Left renal pelvis (tissue), 4 donors: ENCODE measurements at regions not wholly inside any gene's neighbourhood (a gene's known extent, or its start where the extent isn't known, plus 50 kb on each side); places are given as distances from the start of the nearest gene placed in this dataset.

ENCODE experiments used
- DNase-seq, 4 donors: peaks; one replicate each; pipeline ENCODE4 v3.0.0-alpha.2; 2013; ENCODE audit warnings: low read depth in 4 of 4, low spot score in 3 of 4

GRCh38 chr4:59831746-59832145, 1368.4 kb upstream of the ADGRL3 start:
- no peak for DNase-seq

GRCh38 chr4:59834943-59835342, 1365.2 kb upstream of the ADGRL3 start:
- DNase-seq, result no peak

- no peak for DNase-seq
Measured at GRCh38 chr4:59837751-59838150, 1362.4 kb upstream of the ADGRL3 start.

GRCh38 chr4:59838236-59838635, 1361.9 kb upstream of the ADGRL3 start:
- DNase-seq, result no peak

GRCh38 chr4:59841698-59842097, 1358.4 kb upstream of the ADGRL3 start:
- DNase-seq, result no peak

- no peak for DNase-seq
Measured at GRCh38 chr4:59848457-59848856, 1351.7 kb upstream of the ADGRL3 start.

- DNase-seq, result no peak
Measured at GRCh38 chr4:59855630-59856352, 1344.3 kb upstream of the ADGRL3 start.

- DNase-seq, result no peak
Measured at GRCh38 chr4:59869056-59869455, 1331.1 kb upstream of the ADGRL3 start.

- DNase-seq, result no peak
Measured at GRCh38 chr4:59869559-59869958, 1330.6 kb upstream of the ADGRL3 start.

GRCh38 chr4:59881632-59882031, 1318.5 kb upstream of the ADGRL3 start:
- no peak for DNase-seq

GRCh38 chr4:59904331-59904730, 1295.8 kb upstream of the ADGRL3 start:
- no peak for DNase-seq

GRCh38 chr4:59920416-59920815, 1279.7 kb upstream of the ADGRL3 start:
- DNase-seq, result no peak

- no peak for DNase-seq
Measured at GRCh38 chr4:59925290-59925689, 1274.8 kb upstream of the ADGRL3 start.

GRCh38 chr4:59936566-59936965, 1263.6 kb upstream of the ADGRL3 start:
- DNase-seq, result no peak

- no peak for DNase-seq
Measured at GRCh38 chr4:59938166-59938565, 1262.0 kb upstream of the ADGRL3 start.

- DNase-seq, result no peak
Measured at GRCh38 chr4:59945277-59945676, 1254.8 kb upstream of the ADGRL3 start.

GRCh38 chr4:59945716-59946115, 1254.4 kb upstream of the ADGRL3 start:
- no peak for DNase-seq

GRCh38 chr4:59956366-59956765, 1243.8 kb upstream of the ADGRL3 start:
- DNase-seq, result no peak

GRCh38 chr4:59960143-59960542, 1240.0 kb upstream of the ADGRL3 start:
- no peak for DNase-seq

- DNase-seq, result no peak
Measured at GRCh38 chr4:59966758-59967157, 1233.4 kb upstream of the ADGRL3 start.

- DNase-seq, result no peak
Measured at GRCh38 chr4:59968796-59969195, 1231.3 kb upstream of the ADGRL3 start.

GRCh38 chr4:59969909-59970308, 1230.2 kb upstream of the ADGRL3 start:
- DNase-seq, result no peak

- no peak for DNase-seq
Measured at GRCh38 chr4:59971952-59972351, 1228.2 kb upstream of the ADGRL3 start.
